GM12873 (cell line): ENCODE measurements at regions not wholly inside any gene's neighbourhood (a gene's known extent, or its start where the extent isn't known, plus 50 kb on each side); places are given as distances from the start of the nearest gene placed in this dataset.

Experiments
- TF ChIP-seq, protein P1 (sequence below): IDR thresholded peaks from 2 replicates; pipeline ENCODE4 v1.5.1; 2012; ENCODE audit warnings: low read depth, mild to moderate bottlenecking, moderate library complexity, low read length, control low read depth; ENCODE audit not compliant: insufficient read depth; ENCODE audit errors: missing control alignments

DNA sequence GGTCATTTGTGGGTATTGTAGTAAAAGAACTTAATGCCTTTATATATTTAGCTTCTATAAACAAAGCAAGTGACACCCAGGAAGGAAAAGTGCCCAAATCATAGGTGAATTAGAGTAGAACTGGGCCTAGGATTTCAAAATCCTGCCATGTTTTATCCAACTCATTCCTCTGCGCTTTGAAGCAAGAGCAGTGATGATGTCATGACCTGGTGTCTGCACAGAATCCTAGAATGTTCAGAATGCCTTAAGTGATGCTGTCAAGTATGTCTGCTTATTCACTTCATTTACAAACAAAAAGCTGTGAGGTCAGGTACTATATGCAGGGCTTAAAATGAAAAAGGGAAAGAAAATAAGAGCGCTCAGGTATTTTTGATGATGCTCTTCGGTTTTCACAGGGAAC is 737.2 kb upstream of the ANKRD30A start:
- TF ChIP-seq, protein P1, sequence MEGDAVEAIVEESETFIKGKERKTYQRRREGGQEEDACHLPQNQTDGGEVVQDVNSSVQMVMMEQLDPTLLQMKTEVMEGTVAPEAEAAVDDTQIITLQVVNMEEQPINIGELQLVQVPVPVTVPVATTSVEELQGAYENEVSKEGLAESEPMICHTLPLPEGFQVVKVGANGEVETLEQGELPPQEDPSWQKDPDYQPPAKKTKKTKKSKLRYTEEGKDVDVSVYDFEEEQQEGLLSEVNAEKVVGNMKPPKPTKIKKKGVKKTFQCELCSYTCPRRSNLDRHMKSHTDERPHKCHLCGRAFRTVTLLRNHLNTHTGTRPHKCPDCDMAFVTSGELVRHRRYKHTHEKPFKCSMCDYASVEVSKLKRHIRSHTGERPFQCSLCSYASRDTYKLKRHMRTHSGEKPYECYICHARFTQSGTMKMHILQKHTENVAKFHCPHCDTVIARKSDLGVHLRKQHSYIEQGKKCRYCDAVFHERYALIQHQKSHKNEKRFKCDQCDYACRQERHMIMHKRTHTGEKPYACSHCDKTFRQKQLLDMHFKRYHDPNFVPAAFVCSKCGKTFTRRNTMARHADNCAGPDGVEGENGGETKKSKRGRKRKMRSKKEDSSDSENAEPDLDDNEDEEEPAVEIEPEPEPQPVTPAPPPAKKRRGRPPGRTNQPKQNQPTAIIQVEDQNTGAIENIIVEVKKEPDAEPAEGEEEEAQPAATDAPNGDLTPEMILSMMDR: no peak

DNA sequence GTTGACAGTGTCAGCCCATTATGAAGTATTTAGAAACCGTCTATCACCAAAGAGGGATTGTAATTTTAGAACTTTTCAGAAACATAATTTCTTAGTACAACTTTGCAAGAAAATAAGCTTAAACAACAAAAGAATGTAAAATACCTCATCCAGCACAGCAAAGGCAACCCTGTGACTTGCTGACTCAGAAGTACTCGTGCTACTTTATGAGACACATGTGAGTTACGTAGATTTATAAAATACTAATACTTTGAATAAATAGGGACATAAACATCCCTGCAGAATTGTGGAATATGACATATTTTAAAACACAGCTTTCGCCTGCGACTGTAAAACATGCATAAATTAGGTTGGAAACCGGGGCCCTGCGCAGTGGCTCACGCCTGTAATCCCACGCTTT is 739.7 kb upstream of the ANKRD30A start:
- TF ChIP-seq, protein P1: no peak

DNA sequence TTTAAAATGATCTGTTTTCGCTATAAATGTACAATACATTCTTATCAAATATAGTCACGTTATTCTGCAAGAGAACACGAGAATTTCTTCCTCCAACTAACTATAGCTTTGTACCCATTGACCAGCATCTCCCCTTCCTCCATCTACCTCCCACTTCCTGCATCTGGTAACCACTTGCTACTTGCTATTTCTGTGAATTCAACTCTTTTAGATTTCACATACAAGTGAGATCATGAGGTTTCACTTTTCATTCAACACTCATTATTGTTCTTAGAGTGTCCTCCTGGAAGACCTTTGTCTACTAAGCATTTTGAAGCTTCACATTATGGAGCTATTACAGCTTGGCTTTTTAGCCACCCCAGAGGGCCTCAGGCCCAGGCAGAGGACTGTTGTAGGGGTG is 741.3 kb upstream of the FZD8 start:
- TF ChIP-seq, protein P1: no peak

DNA sequence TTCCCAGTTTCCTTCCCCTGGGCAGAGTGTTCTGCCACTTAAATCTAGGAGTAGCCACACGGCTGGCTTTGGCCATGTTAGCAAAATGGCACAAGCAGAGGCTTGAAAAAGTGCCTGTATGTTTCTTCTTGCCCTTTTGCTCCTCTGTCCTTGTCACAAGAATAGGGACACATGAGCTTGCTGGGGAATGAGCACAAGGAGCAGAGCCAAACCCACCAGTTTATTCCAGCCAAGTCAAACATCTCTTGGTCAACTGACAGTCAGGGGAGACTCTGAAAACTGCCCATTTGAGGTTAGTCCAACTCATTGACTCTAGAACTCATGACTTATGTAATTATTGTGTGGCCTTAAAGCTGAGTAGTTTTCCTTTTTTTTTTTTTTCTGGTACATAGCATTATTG is 739.7 kb upstream of the FZD8 start:
- TF ChIP-seq, protein P1: no peak

DNA sequence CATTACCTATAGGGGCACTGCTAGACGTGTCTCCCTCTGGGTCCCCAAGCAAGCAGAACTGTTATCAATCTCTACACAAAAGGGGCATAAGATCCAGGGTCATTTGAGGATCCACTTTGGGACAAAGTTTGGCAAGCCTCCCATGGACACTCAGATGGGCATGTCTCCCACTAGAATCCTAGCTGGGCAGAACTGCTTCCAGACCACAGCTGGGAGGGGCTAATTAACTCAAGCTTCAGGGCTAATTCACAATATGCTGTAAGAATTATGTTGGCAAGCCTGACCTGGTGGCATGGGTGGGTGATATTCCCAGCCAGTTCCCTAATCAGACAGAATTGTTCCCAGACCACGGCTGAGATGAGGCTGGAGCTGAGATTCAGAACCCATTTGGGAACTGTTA is 738.4 kb upstream of the FZD8 start:
- TF ChIP-seq, protein P1: no peak

DNA sequence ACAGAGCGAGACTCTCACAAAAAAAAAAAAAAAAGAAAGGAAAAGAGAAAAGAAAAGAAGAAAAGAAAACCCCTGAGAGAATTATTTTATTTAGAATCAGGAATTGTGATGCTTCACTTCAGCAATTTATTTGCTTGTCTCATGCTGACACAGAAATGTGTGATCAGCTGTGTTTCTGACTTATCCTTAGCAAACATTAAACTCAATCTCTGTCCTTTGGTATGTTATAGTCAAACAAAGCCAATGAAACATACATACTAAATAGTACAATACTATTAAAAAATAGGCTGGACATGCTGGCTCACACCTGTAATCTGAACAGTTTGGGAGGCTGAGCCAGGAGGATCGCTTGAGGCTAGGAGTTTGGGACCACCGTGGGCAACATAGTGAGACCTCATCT is 733.0 kb upstream of the FZD8 start:
- TF ChIP-seq, protein P1: no peak

DNA sequence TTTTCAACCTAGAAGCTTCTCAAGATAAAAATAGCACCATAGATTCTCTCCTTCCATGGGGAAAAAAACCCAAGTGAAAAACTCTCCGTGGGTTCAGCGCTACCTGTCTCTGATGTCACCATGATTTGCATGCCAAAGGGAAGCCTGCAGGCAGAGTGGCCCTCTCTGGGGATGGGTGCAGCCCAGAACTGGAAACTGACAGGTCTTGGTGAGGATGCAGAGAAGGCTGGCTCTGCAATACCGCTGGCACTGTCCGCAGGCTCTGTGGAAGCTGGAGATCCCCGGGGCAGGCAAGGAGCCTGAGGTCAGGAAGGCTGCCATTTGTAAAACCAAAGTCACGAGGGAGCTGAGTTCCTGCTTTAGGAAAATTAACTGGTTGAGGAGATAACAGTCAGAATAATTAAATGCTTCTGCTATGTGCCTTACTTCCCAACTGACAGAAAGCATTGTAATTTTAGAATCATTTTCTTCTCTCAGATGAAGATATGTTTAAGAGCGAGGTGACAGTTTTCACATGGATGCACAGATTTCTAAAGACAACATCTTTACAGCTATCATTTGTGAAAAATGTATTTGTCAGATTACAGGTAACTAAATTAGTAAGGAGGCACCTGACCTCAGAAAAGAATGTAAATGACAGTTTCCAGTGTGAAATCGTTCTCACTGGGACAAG is 731.5 kb upstream of the FZD8 start:
- TF ChIP-seq, protein P1: no peak
